ENCODE measurements at regions not wholly inside any gene's neighbourhood (a gene's known extent, or its start where the extent isn't known, plus 50 kb on each side); places are given as distances from the start of the nearest gene placed in this dataset.

- TF ChIP-seq CTCF (IDR thresholded peaks at IDR 0.05; ENCODE audit: low read depth, low read length) = no peak
- TF ChIP-seq EZH2phosphoT487 (IDR thresholded peaks at IDR 0.05; ENCODE audit: low read depth) = no peak
Observed at GRCh38 chr10:36198322-36198721, 556.2 kb upstream of the FZD8 start.

Data from OCI-LY3 (cell line).